SK-N-SH (cell line): ENCODE measurements at regions not wholly inside any gene's neighbourhood (a gene's known extent, or its start where the extent isn't known, plus 50 kb on each side); places are given as distances from the start of the nearest gene placed in this dataset.

Source experiments
- CTCF ChIA-PET: fragments of 300-600, 350-600 bp; formaldehyde crosslinking; extraction: SDS; loops from one replicate; lab custom pipeline; 2021; lab: Yijun Ruan, JAX
- POLR2A ChIA-PET: fragments of 350-600 bp; sonication (Branson Sonifier 250); formaldehyde crosslinking; extraction: SDS; loops from one replicate; lab custom pipeline; 2020; ENCODE audit warnings: antibody characterized with exemption, inconsistent platforms; lab: Yijun Ruan, JAX
- DNase-seq: peaks from one replicate; pipeline ENCODE4 v3.0.0; 2012
- H2AFZ ChIP-seq: fragments of 200-600 bp; sonication (generic); 2 replicates; pipeline ENCODE4 v1.8.1; 2016; ENCODE audit warnings: antibody characterized with exemption, mild to moderate bottlenecking, low read depth
- H3F3A ChIP-seq: fragments of 200-600 bp; sonication (generic); replicated peaks from 2 replicates; pipeline ENCODE3; 2016; ENCODE audit warnings: antibody characterized with exemption, mild to moderate bottlenecking; ENCODE audit not compliant: insufficient read depth
- H3K27ac ChIP-seq, 2 experiments: fragments of 200-500 bp in 1 of 2; fragments of 200-600 bp in 1 of 2; sonication (Bioruptor generic) in 1 of 2; sonication (generic), shearing (Covaris generic) in 1 of 2; 2 replicates each; pipeline versions ENCODE4 v1.5.1 to v1.6.1; 2014 to 2016; ENCODE audit warnings: low read depth in 2 of 2, inconsistent platforms in 1 of 2, low read length in 1 of 2, mild to moderate bottlenecking in 1 of 2, mixed read lengths in 1 of 2
- H3K27me3 ChIP-seq: fragments of 200-600 bp; sonication (generic), shearing (Covaris generic); 2 replicates; pipeline ENCODE4 v1.6.1; 2016; ENCODE audit warnings: mixed run types; ENCODE audit not compliant: insufficient read depth
- H3K36me3 ChIP-seq, 2 experiments: fragments of 200-500 bp in 1 of 2; fragments of 200-600 bp in 1 of 2; sonication (Bioruptor generic) in 1 of 2; sonication (generic) in 1 of 2; replicated peaks in 1 of 2; 2 replicates each; pipeline versions ENCODE3 to v1.5.1; 2014 to 2016; ENCODE audit warnings: low read length in 1 of 2, mild to moderate bottlenecking in 1 of 2; ENCODE audit not compliant: insufficient read depth in 2 of 2, control insufficient read depth in 1 of 2
- H3K4me1 ChIP-seq, 2 experiments: fragments of 200-500 bp in 1 of 2; fragments of 200-600 bp in 1 of 2; sonication (Bioruptor generic) in 1 of 2; sonication (generic), shearing (Covaris generic) in 1 of 2; 2 replicates each; pipeline versions ENCODE4 v1.5.1 to v1.6.1; 2014 to 2016; ENCODE audit warnings: low read depth in 1 of 2, low read length in 1 of 2, mixed run types in 1 of 2; ENCODE audit not compliant: insufficient read depth in 2 of 2, control insufficient read depth in 1 of 2
- H3K4me2 ChIP-seq: fragments of 200-600 bp; sonication (generic), shearing (Covaris generic); 2 replicates; pipeline ENCODE4 v1.6.1; 2017; ENCODE audit warnings: mixed run types
- H3K4me3 ChIP-seq, 2 experiments: fragments of 200-500 bp in 1 of 2; fragments of 200-600 bp in 1 of 2; sonication (Bioruptor generic) in 1 of 2; sonication (generic), shearing (Covaris generic) in 1 of 2; 2 replicates each; pipeline versions ENCODE4 v1.5.1 to v1.8.1; 2014 to 2016; ENCODE audit warnings: low read depth in 2 of 2, inconsistent platforms in 1 of 2, low read length in 1 of 2, mild to moderate bottlenecking in 1 of 2, mixed read lengths in 1 of 2, moderate library complexity in 1 of 2
- H3K79me2 ChIP-seq: fragments of 200-600 bp; sonication (generic); 2 replicates; pipeline ENCODE4 v1.8.1; 2017; ENCODE audit warnings: mild to moderate bottlenecking; ENCODE audit not compliant: insufficient read depth
- H3K9ac ChIP-seq: fragments of 200-600 bp; sonication (generic); 2 replicates; pipeline ENCODE4 v1.6.1; 2017; ENCODE audit warnings: mixed run types
- H3K9me2 ChIP-seq: fragments of 200-600 bp; sonication (generic); 2 replicates; pipeline ENCODE4 v1.6.1; 2017; ENCODE audit warnings: mixed run types
- H3K9me3 ChIP-seq: fragments of 200-600 bp; sonication (generic); 2 replicates; pipeline ENCODE4 v1.6.1; 2017; ENCODE audit warnings: mixed run types, mild to moderate bottlenecking, moderate library complexity
- H4K20me1 ChIP-seq: fragments of 200-600 bp; sonication (generic); 2 replicates; pipeline ENCODE4 v1.6.1; 2017; ENCODE audit warnings: mild to moderate bottlenecking, mixed run types; ENCODE audit not compliant: insufficient read depth
- ELF1 ChIP-seq: IDR thresholded peaks from 2 replicates; pipeline ENCODE4 v1.4.0; 2012
- EP300 ChIP-seq, 2 experiments: IDR thresholded peaks; 2 replicates each; pipeline versions ENCODE4 v1.4.0 to v1.6.1; 2012; ENCODE audit warnings: borderline replicate concordance in 1 of 2, low read depth in 1 of 2, low read length in 1 of 2
- EZH2phosphoT487 ChIP-seq: fragments of 200-600 bp; sonication (generic); IDR thresholded peaks from 2 replicates; pipeline ENCODE4 v1.6.1; 2017; ENCODE audit warnings: low read depth, mixed run types, mild to moderate bottlenecking, antibody characterized with exemption, moderate library complexity, borderline replicate concordance
- FOSL2 ChIP-seq: IDR thresholded peaks from 2 replicates; pipeline ENCODE4 v1.4.0; 2012; ENCODE audit warnings: low read depth, mild to moderate bottlenecking, moderate library complexity, borderline replicate concordance
- FOXJ3 ChIP-seq: sonication (generic); formaldehyde crosslinking; IDR thresholded peaks from 2 replicates; pipeline ENCODE4 v1.5.1; 2020; ENCODE audit warnings: mild to moderate bottlenecking, missing genetic modification reagents
- GATA2 ChIP-seq: sonication (generic); formaldehyde crosslinking; IDR thresholded peaks from 2 replicates; pipeline ENCODE4 v1.5.0; 2020; ENCODE audit warnings: mild to moderate bottlenecking, missing genetic modification reagents
- MXI1 ChIP-seq: IDR thresholded peaks from 2 replicates; pipeline ENCODE4 v1.6.1; 2012; ENCODE audit warnings: mild to moderate bottlenecking, low read depth, low read length, improper control_type of control experiment
- POLR2AphosphoS5 ChIP-seq: IDR thresholded peaks from 2 replicates; pipeline ENCODE4 v1.6.1; 2012; ENCODE audit warnings: low read depth, low read length
- RAD21 ChIP-seq: IDR thresholded peaks from 2 replicates; pipeline ENCODE4 v1.6.1; 2012; ENCODE audit warnings: mild to moderate bottlenecking, low read length
- RCOR1 ChIP-seq: fragments of 150-350 bp; IDR thresholded peaks from 2 replicates; pipeline ENCODE4 v1.6.1; 2017; ENCODE audit warnings: antibody characterized with exemption, low read length
- RFX5 ChIP-seq: IDR thresholded peaks from 2 replicates; pipeline ENCODE4 v1.6.1; 2012; ENCODE audit warnings: mild to moderate bottlenecking, improper control_type of control experiment, low read length
- TCF12 ChIP-seq: IDR thresholded peaks from 2 replicates; pipeline ENCODE4 v1.4.0; 2012
- TEAD4 ChIP-seq: IDR thresholded peaks from 2 replicates; pipeline ENCODE4 v1.4.0; 2012; ENCODE audit warnings: mild to moderate bottlenecking, borderline replicate concordance; ENCODE audit not compliant: insufficient read depth
- WGBS: methylation state at CpG from one replicate; pipeline ENCODE4 v1.1.6; 2017; ENCODE audit warnings: low lambda C conversion rate; 5-methylcytosine and 5-hydroxymethylcytosine counted together
- TF ChIP-seq, protein P1 (sequence below): IDR thresholded peaks from 2 replicates; pipeline ENCODE4 v1.4.0; 2012; ENCODE audit warnings: low read depth, borderline replicate concordance
- TF ChIP-seq, protein P2 (sequence below): IDR thresholded peaks from 2 replicates; pipeline ENCODE4; 2012
- TF ChIP-seq, protein P3 (sequence below): IDR thresholded peaks from 2 replicates; pipeline ENCODE4 v1.4.0; 2012; ENCODE audit warnings: low read depth

DNA sequence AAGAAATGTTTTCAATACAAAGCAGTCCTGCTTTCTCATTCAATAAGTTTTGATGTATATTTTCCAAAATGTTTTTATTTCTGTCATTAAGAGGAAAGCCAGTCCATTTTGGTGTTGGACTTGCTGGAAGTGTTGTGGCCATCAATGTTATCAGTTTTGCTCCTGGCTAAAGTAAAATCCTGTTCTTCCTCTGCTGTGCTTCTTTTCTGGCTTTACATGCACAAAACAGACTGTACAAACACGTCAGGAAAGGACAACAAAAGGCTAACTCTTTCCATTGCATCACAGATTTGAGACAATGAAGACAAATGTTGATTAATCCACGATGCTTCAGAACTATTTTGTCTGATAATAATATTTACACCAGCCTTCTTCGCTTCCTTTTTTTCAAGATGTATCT, 735.4 kb downstream of the LTN1 start:
- POLR2A ChIA-PET, result interaction anchor here (1.4 to 2.7 kb wide), 3 partner anchors 11 to 1413 kb away, joined by 3 to 7 read pairs (median 4); no protein-coding TSS in a partner anchor
- no peaks in the 10 kb centered on the region for H3K9me3 ChIP-seq
- H4K20me1 ChIP-seq, result no peaks in the 10 kb centered on the region
- peak overlapping the region; percentile 13 to 94; a peak in 2 of 4 replicates for H3K27ac ChIP-seq
- peaks cover 14 to 17% of the 10 kb centered on the region in 2 experiments; a peak in 3 of 4 replicates for H3K4me1 ChIP-seq
- H2AFZ ChIP-seq, result peak overlapping the region; percentile 66; the same call in 1 of the 2 replicates
- no peaks in the 10 kb centered on the region for H3F3A ChIP-seq
- 0 out of 2 replicates have a peak, but pooled peaks cover 4% of the 10 kb centered on the region for H3K9me2 ChIP-seq
- H3K4me3 ChIP-seq, result no peak overlapping the region
- CTCF ChIA-PET, result interaction anchor here (1.0 to 2.3 kb wide), 6 partner anchors 11 to 1406 kb away, joined by 3 to 8 read pairs (median 6); no protein-coding TSS in a partner anchor
- H3K27me3 ChIP-seq, result no peaks in the 10 kb centered on the region
- H3K36me3 ChIP-seq, result no peaks in the 10 kb centered on the region
- H3K79me2 ChIP-seq, result no peaks in the 10 kb centered on the region
- H3K4me2 ChIP-seq, result no peak overlapping the region
- DNase-seq, result peak; percentile 41
- TF ChIP-seq MXI1, result no peak
- TF ChIP-seq TEAD4, result peak; percentile 46; the same call in 1 of the 2 replicates
- peak; percentile 78 for TF ChIP-seq RCOR1
- TF ChIP-seq, protein P1, sequence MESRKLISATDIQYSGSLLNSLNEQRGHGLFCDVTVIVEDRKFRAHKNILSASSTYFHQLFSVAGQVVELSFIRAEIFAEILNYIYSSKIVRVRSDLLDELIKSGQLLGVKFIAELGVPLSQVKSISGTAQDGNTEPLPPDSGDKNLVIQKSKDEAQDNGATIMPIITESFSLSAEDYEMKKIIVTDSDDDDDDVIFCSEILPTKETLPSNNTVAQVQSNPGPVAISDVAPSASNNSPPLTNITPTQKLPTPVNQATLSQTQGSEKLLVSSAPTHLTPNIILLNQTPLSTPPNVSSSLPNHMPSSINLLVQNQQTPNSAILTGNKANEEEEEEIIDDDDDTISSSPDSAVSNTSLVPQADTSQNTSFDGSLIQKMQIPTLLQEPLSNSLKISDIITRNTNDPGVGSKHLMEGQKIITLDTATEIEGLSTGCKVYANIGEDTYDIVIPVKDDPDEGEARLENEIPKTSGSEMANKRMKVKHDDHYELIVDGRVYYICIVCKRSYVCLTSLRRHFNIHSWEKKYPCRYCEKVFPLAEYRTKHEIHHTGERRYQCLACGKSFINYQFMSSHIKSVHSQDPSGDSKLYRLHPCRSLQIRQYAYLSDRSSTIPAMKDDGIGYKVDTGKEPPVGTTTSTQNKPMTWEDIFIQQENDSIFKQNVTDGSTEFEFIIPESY, result no peak
- TF ChIP-seq FOSL2, result no peak
- peak; percentile 33; the same call in 1 of the 2 replicates for TF ChIP-seq POLR2AphosphoS5
- TF ChIP-seq GATA2 (CRISPR knock-in tag), result peak; percentile 84
- peak in 1 of 2 experiments; percentile 98; a peak in 2 of 4 replicates for TF ChIP-seq EP300 (IDR thresholded peaks at IDR 0.05; ENCODE audit: borderline replicate concordance in 1 of 2, low read depth in 1 of 2, low read length in 1 of 2)
- TF ChIP-seq, protein P2, sequence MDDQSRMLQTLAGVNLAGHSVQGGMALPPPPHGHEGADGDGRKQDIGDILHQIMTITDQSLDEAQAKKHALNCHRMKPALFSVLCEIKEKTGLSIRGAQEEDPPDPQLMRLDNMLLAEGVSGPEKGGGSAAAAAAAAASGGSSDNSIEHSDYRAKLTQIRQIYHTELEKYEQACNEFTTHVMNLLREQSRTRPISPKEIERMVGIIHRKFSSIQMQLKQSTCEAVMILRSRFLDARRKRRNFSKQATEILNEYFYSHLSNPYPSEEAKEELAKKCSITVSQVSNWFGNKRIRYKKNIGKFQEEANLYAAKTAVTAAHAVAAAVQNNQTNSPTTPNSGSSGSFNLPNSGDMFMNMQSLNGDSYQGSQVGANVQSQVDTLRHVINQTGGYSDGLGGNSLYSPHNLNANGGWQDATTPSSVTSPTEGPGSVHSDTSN, result peak; percentile 46
- peak; percentile 30; the same call in 1 of the 2 replicates for TF ChIP-seq RAD21
- peak; percentile 63; the same call in 1 of the 2 replicates for TF ChIP-seq FOXJ3
- TF ChIP-seq, protein P3, sequence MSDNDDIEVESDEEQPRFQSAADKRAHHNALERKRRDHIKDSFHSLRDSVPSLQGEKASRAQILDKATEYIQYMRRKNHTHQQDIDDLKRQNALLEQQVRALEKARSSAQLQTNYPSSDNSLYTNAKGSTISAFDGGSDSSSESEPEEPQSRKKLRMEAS, result no peak
- TF ChIP-seq ELF1, result no peak
- no peak for TF ChIP-seq EZH2phosphoT487
- no peak for TF ChIP-seq RFX5
- peak; percentile 60 for TF ChIP-seq TCF12
- TF ChIP-seq, all 33 proteins: peak for 9
- 41% methylated on average over 3 of the region's 3 CpGs for whole genome bisulfite sequencing
- no peak overlapping the region for H3K9ac ChIP-seq
